ENCODE measurements at regions not wholly inside any gene's neighbourhood (a gene's known extent, or its start where the extent isn't known, plus 50 kb on each side); places are given as distances from the start of the nearest gene placed in this dataset.

GRCh38 chr1:96565546-96565945 lies 156.0 kb upstream of the PTBP2 start:
- DNase-seq (no peak), ATAC-seq (no peak)
- intact Hi-C loops (cut with micrococcal nuclease): no loop called here
- TF ChIP-seq CTCF (IDR thresholded peaks at IDR 0.05): no peak
- Mint-ChIP-seq H3K27ac (no peak overlapping the region), H3K9me3 (peaks cover 6 to 7% of the 10 kb centered on the region in 2 donors), H3K4me3 (no peak overlapping the region), H3K36me3 (peaks cover 13% of the 10 kb centered on the region), H3K4me1 (no peaks in the 10 kb centered on the region), H3K27me3 (ENCODE audit: low read depth in 2 of 2) (no peaks in the 10 kb centered on the region)
- H3K4me1 ChIP-seq (ENCODE audit: control insufficient read depth, insufficient read depth, low read length): no peaks in the 10 kb centered on the region
- no peak overlapping the region for H3K4me3 ChIP-seq (ENCODE audit: low read length)
- H3K27ac ChIP-seq (ENCODE audit: low read length): no peak overlapping the region
- H3K9me3 ChIP-seq (ENCODE audit: control insufficient read depth, insufficient read depth, low read length): no peaks in the 10 kb centered on the region
- no peaks in the 10 kb centered on the region for H3K27me3 ChIP-seq (ENCODE audit: control insufficient read depth, insufficient read depth, low read length)
- WGBS (ENCODE audit: insufficient coverage): 100% methylated on average over 1 of the region's 1 CpG
- no peaks in the 10 kb centered on the region for H3K36me3 ChIP-seq (ENCODE audit: control insufficient read depth, insufficient read depth, low read length)

- no peaks in the 10 kb centered on the region for H3K4me1 ChIP-seq (ENCODE audit: control insufficient read depth, insufficient read depth, low read length)
- intact Hi-C loops (cut with micrococcal nuclease): no loop called here
- no peaks in the 10 kb centered on the region for H3K36me3 ChIP-seq (ENCODE audit: control insufficient read depth, insufficient read depth, low read length)
- Mint-ChIP-seq H3K9me3 (peaks cover 2 to 4% of the 10 kb centered on the region in 2 donors), H3K4me1 (no peaks in the 10 kb centered on the region), H3K27me3 (ENCODE audit: low read depth in 2 of 2) (no peaks in the 10 kb centered on the region), H3K4me3 (no peak overlapping the region), H3K27ac (no peak overlapping the region), H3K36me3 (no peaks in the 10 kb centered on the region)
- DNase-seq (no peak), ATAC-seq (no peak)
- H3K27me3 ChIP-seq (ENCODE audit: control insufficient read depth, insufficient read depth, low read length): no peaks in the 10 kb centered on the region
- no peaks in the 10 kb centered on the region for H3K9me3 ChIP-seq (ENCODE audit: control insufficient read depth, insufficient read depth, low read length)
- no peak overlapping the region for H3K27ac ChIP-seq (ENCODE audit: low read length)
- TF ChIP-seq CTCF (IDR thresholded peaks at IDR 0.05): no peak
- WGBS (ENCODE audit: insufficient coverage): 65% methylated on average over 3 of the region's 3 CpGs
- no peak overlapping the region for H3K4me3 ChIP-seq (ENCODE audit: low read length)
Observed at GRCh38 chr1:96568639-96569038, 152.9 kb upstream of the PTBP2 start.

DNA sequence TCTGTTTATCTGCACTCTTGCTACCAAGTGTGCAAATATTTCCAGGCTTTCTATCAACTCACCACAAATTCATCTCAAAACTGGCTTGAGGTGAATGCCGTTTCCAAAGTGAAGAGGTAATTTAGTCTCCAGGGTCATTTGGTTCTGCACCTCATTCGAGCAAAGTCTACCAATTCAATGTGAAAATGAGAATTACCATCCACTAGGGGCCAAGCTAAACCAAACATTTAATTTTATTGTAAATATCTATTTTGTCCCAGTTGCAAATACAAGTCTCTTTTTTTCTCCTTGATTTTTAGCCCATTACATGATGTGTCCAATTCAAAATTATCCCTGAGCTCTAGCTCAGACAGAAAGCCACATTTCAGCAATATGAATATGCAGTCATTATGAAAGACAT lies 152.3 kb upstream of the PTBP2 start:
- no peaks in the 10 kb centered on the region for H3K27me3 Mint-ChIP-seq (ENCODE audit: low read depth in 2 of 2)
- H3K9me3 Mint-ChIP-seq: peaks cover 2 to 7% of the 10 kb centered on the region in 2 donors
- H3K27ac Mint-ChIP-seq: no peak overlapping the region
- no peaks in the 10 kb centered on the region for H3K27me3 ChIP-seq (ENCODE audit: control insufficient read depth, insufficient read depth, low read length)
- no peaks in the 10 kb centered on the region for H3K36me3 Mint-ChIP-seq
- DNase-seq: no peak
- H3K4me1 Mint-ChIP-seq: no peaks in the 10 kb centered on the region
- no peaks in the 10 kb centered on the region for H3K36me3 ChIP-seq (ENCODE audit: control insufficient read depth, insufficient read depth, low read length)
- no peak for TF ChIP-seq CTCF (IDR thresholded peaks at IDR 0.05)
- no peaks in the 10 kb centered on the region for H3K9me3 ChIP-seq (ENCODE audit: control insufficient read depth, insufficient read depth, low read length)
- WGBS (ENCODE audit: insufficient coverage): 73% methylated on average over 2 of the region's 2 CpGs
- no peak overlapping the region for H3K4me3 ChIP-seq (ENCODE audit: low read length)
- H3K27ac ChIP-seq (ENCODE audit: low read length): no peak overlapping the region
- no peak overlapping the region for H3K4me3 Mint-ChIP-seq
- ATAC-seq: no peak
- H3K4me1 ChIP-seq (ENCODE audit: control insufficient read depth, insufficient read depth, low read length): no peaks in the 10 kb centered on the region
- intact Hi-C loops (cut with micrococcal nuclease): no loop called here

DNA sequence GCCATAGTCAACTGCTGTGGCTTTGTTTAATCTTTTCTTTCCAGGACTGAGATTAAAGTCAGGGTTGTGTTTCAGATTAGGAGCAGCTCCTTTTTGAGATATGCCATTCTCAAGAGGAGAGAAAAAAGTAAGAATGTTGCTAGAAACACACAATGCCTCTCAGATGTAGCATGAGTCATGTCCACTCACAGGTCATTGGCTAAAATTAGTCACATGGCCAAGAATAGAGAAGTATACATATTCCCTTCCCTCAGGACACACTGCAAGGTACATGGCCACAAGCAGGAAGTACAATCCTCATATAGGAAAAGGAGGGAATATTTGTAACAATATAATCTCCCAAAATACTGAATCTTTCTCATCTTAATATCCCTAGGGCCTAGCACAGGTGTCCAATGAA lies 141.9 kb upstream of the PTBP2 start:
- Histone ChIP-seq H3K9me3 (ENCODE audit: control insufficient read depth, insufficient read depth, low read length) (no peaks in the 10 kb centered on the region), H3K36me3 (ENCODE audit: control insufficient read depth, insufficient read depth, low read length) (no peaks in the 10 kb centered on the region), H3K4me1 (ENCODE audit: control insufficient read depth, insufficient read depth, low read length) (no peaks in the 10 kb centered on the region), H3K27ac (ENCODE audit: low read length) (no peak overlapping the region), H3K27me3 (ENCODE audit: control insufficient read depth, insufficient read depth, low read length) (no peaks in the 10 kb centered on the region), H3K4me3 (ENCODE audit: low read length) (no peak overlapping the region)
- H3K4me1 Mint-ChIP-seq: no peaks in the 10 kb centered on the region
- no peaks in the 10 kb centered on the region for H3K36me3 Mint-ChIP-seq
- intact Hi-C loops (cut with micrococcal nuclease): no loop called here
- peaks cover 2 to 9% of the 10 kb centered on the region in 2 donors for H3K9me3 Mint-ChIP-seq
- no peak for TF ChIP-seq CTCF (IDR thresholded peaks at IDR 0.05)
- no peak overlapping the region for H3K27ac Mint-ChIP-seq
- DNase-seq (no peak), ATAC-seq (no peak)
- H3K4me3 Mint-ChIP-seq: no peak overlapping the region
- H3K27me3 Mint-ChIP-seq (ENCODE audit: low read depth in 2 of 2): no peaks in the 10 kb centered on the region
